ENCODE measurements at regions not wholly inside any gene's neighbourhood (a gene's known extent, or its start where the extent isn't known, plus 50 kb on each side); places are given as distances from the start of the nearest gene placed in this dataset.
"Not testable (repeated sequence)": the region's sequence is repeated elsewhere in the genome, so short reads cannot be mapped to it uniquely, and the experiment has no call there.

DNA sequence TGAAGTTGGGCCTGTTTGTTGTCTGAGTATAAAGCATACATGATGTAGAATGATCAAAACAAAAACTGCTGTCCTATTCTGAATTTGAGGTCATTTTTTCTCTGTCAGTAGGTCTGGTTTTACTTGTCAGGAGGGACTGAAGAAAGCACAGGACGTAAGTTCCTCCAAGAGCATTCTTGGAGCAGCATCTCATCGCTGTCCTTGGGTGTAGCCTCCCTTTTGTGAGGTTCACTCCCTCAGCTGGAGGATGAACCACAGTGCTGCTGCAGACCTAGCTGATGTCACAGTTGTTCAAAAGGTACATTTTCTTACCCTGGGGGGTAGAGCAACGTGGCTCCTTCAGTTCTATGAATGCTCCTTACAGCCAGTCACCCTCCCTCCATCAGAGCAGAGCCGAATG lies 490.0 kb upstream of the TBL1XR1 start:
- DNase-seq: no peak

DNA sequence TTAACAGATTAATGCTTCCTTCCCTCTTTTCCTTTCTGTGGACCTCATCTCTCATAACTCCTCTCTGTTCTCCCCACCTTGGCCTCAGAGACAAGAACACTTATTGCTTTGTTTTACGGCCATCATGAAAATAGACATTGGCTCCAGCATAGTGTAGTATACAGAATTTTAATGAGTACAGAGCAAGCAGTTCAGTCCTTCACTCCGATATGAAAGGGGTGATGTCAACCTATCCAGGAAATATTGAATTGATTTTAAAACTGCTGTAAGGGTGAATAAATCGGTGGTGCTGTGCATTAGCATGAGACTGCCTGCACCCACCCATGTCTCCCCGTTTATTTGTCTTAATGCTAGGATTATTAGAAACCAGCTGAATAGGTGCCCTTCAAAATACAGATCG lies 490.9 kb upstream of the TBL1XR1 start:
- DNase-seq: no peak

DNA sequence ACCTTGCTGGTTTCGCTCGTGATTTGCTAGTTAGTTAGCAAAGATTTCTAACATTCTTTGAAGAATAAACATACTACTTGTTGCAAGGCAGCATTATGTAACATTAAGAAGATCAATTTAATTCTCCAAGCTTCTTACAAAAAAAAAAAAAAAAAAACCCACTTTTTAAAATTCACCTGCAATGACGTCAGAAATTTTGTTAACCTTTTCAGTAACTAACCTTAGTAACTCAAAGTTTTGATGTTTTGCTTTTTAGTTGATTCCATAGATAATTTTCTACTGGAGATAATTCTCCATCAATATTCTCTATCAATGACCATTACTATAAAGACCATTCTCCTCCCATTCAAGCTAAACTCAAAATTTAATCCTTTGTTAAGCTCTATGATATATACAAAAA lies 491.8 kb upstream of the TBL1XR1 start:
- no peak for DNase-seq

DNA sequence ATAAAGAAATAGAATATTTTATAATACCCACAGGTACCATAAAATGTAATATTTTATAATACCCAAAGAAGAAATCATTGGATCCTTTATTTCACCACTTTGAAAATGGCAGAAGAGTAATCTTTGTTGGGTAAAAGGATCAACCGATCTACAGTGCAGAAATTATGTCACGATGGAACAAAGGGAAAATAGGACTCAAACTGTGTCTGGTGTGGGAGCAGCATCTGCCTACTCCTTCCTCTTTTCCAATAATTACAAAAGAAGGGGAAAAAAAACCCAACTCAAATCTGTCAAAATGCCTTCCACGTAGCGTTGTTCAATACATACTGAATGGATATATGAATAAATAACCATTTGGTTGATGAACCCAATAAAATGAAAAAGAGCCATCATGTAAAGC lies 492.6 kb upstream of the TBL1XR1 start:
- no peak for DNase-seq

DNA sequence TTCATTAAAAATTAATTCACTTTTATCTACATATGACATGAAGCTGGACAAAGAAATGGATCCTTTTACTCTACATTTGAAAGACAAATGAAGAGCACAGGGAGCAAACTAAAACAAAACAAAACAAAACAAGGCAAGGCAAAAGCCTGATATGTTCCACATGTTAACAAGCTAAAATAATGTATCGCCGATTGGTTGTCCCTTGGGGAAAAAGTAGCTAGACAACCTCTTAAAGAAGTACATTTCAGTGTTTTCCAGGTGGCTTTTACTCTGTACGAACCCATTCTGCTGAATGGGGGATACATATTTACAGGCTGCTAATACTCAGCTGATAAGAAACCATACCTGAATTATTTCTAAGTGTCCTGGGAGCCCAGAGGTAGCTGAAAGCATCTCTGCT lies 493.0 kb upstream of the TBL1XR1 start:
- DNase-seq: no peak

DNA sequence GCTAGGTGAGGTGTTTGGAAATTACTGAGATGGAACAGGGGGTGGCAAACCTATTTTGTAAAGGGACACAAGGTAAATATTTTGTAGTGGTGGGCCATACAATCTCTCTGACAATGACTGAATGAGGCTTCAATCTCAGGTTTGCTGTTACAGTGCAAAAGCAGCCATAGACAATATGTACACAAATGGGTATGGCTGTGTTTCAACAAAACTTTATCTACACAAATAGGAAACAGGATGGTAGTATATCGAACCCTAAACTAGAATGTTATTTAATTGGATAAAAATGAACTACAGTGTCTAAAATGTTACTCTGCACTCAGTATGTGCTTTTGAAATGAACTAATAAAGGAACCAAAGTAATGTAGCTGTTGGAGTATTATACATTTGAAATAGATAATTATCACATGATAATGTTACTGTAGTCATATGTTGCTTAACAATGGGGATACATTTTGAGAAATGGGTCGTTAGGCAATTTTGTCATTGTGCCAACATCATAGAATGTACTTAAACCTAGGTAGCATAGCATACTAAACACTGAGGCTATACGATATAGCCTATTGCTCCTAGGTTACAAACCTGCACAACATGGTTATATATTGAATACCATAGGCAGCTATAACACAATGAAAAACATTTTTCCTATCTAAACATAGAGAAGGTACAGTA lies 495.2 kb upstream of the TBL1XR1 start:
- no peak for DNase-seq

DNA sequence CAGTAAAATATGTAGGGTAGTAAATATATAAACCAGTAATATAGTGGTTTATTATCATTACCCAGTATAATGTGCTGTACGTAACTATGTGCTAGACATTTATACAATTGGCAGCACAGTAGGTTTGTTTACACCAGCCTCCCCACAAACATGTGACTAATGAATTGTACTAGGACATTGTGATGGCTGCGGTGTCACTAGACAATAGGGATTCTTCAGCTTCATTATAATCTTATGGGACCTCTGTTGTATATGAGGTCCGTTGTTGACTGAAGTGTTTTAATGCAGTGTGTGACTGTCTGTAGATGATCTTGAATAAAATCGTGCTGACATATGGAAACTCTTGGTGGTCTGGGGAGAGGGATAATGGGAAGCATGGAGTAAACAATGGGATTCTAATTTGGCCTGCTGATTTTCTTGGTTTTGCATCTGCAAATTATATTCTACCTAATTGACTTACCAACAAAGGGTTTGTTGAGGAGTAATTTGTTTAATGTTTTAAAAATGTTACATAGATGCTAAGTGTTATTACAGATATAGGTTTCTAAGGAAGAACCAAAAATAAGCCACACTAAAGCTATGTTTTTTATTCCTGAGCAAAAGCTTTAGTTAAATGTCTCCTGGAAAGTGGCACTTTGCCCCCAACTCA lies 496.5 kb upstream of the TBL1XR1 start:
- no peak for DNase-seq

DNA sequence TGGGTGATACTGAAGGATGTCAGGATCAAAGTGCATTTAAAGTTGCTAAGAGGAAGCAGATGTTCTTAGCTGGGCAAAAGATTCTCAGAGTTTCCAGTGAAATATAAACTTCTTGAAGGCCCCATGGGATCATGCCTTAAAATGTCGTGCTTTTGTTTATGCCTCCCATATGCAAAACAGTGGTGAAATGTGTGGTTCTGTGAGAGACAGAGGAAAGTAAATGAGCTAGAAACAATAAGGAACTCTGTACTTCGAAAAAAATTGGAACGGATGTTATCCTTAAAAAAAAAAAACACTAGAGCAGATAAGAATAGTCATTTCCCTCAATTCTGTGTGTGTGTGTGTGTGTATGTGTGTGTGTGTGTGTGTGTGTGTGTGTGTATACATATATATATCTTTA lies 497.0 kb upstream of the TBL1XR1 start:
- peak; percentile 88 to 92 for DNase-seq

DNA sequence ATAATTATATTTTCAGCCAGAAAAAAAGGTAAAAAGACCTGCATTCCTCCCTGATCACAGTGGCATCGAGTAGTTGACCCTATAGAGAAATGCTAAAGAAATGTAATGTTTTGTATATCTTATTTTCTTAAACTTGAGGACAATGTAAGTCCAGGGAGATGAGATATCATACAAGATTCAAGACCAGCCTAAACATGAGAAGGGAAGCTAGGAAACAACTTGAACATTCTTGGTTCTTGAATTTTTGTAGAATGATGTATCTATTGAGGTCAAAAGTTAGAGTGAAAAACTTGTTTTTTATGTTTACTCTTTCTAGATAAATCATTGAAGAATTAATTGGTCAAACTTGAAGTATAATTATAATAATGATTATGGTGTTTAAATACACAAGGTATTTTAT lies 497.7 kb upstream of the TBL1XR1 start:
- no peak for DNase-seq

DNA sequence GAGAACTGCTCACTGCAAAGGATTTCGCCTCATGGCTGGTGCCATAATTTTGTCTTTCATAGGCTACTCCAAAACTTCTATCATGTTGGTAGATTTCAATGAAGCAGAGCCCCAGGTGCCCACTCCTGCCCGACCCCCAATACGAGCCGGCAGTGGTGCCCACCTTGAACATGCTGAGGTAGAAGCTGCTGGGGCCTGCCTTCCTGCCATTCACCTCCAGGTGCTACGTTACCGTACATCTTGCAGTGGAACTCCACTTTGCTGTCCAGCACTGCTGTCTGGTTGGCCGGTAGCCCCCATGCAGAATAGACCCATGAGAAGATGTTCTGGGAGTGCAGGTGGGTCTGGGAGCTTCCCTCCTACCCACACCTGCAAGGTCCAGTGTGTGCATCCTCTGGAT lies 502.8 kb upstream of the TBL1XR1 start:
- no peak for DNase-seq

DNA sequence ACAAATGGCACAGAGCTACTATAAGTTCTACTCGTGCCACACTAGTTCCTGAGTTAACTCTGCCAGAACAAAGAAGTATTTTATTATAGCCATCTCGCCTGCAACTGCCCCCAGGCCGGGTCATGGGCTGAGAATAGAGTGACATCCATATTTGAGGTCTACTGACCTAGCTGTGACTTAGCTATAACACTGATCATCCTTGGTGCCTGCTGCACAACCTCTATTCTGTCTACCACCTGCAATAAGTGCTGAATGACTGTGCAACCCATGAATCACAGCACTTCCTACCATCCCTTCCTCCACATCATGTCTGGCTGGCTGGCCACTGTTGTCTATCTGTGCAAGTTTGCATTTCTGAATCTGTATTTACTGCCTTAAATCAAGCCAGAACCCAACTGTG lies 506.5 kb upstream of the TBL1XR1 start:
- DNase-seq: no peak

DNA sequence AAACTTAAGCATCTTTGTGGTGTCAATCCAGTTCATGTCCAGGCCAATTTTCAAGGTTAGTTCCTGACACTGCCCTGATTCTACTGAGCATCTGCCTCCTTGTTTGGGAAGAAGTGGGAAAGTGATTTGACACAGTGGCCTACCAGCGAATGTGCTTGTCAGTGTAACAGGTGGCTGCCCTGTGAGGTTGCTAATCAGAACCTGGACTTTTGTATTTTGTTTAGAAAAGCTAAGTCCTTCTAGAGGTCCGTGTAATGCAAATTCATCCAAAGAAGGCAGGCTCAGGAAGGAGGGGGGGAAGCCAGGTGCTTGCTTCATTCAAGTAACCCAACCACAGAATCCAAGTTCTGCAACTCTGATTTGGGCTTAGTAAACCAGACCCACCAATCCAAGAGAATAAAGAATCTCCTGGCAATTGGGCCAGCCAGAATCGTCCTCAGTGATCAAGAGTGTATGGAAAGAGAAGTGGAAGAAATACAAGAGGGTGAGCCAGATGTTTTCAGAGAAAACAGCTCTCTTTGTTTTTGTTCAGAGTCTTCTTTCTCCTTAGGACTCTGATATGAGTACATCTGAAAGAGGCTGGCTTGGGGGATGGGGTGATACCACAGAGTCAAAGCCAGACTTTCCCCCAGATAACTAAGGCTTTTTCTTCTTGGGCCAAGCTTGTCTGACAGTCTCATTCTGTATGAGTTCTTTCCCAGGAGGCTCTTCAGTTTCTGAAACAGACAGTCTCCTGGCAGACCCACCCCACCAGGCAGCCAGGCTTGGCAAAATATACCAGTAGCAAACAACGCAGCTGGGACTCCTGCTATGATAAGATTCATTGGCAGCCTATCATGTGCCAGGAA lies 508.9 kb upstream of the TBL1XR1 start:
- no peak for DNase-seq

DNA sequence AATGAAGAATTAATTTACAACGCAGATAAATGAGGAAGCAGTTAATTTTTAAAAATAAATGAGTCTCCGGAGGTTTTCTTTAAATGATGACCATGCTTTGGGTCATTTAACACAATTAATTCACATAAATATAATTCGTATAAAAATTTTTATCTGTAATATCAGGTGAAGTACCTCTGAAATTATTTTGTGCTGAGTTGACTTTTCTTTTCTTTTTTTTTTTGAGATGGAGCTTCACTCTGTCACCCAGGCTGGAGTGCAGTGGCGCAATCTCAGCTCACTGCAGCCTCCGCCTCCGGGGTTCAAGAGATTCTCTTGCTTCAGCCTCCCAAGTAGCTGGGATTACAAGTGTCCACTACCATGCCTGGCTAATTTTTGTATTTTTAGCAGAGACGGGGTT lies 512.2 kb upstream of the TBL1XR1 start:
- DNase-seq: not testable (repeated sequence)

DNA sequence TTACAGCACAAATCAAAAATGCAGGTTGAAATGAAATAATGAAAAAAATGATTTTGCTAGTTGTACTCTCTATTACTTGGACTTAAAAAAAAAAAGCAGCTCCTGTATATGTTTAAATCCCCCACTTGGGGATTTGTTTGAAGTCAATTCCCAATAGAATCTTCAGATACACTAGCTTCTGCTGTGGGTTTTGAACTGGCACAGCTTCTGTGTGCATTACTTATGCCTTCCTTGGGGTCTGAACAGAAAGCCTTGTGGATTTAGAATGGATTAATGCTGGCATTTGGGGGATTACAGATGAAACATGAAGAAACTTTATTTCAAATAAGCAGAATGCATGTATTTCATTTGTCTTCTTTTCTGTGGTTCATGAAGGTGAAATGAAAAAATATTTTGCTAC lies 513.2 kb upstream of the TBL1XR1 start:
- no peak for DNase-seq

DNA sequence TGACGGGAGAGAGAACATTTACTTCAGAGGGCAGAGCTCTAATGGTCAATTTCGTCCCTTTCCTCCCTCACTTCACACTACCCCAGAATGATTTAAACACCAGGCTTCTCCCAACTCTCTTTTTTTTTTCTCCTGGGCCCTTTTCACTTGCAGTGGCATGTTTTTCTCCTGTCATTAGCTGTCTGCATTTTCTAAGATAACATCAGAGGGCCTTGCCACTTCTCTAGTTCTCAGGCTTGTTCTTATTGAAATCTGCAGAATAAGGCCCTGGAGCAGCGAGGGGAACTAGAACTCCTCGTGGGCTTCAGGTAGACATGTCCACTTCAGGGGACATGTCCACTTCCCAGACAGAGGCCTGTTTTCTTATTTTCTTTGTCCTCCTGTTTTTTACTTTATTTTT lies 514.4 kb upstream of the TBL1XR1 start:
- DNase-seq: no peak

DNA sequence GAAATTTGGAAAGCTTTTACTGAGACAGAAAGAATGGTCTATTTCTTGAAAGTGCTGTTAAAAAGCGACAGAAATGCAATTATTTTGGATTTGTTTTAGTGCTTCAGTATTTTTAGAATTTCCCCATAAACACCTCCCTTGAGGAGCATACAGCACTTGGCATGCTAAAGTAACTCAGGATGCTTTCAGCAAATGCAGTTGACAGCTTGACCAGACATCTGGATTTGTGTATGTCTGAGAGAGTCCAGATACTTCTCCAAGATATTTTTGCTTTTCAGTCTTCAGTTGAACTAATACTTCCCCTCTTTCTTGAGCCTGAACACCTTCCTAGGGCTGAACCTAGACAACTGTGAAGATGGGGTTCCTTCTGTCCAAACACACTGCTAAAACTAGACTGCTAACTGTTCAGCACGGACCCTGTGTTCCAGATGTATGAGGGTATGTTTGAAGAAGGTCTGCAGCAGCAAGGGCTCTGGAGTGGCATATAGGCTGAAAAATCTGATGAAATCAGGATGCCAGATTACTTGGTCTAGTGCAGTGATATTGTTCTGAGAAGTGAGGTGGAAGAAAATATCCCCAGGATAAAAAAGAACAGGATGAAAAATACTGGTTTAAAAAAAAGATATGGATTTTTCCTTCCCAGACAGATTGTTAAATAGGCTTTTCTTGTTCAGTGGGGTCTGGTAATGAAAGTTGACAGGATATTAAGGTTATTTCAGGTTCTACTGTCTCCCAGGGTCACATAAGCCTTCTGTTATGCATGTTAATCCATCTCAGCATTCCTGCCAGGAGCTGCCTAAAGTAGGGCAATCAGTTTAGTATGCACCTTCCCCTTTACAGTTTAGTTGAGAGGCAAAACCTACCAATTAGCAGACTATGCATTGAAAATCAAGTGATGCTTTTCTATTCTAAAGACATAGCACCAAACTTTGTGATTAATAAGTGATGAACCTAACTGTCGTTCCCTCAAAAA lies 516.9 kb upstream of the TBL1XR1 start:
- no peak for DNase-seq

DNA sequence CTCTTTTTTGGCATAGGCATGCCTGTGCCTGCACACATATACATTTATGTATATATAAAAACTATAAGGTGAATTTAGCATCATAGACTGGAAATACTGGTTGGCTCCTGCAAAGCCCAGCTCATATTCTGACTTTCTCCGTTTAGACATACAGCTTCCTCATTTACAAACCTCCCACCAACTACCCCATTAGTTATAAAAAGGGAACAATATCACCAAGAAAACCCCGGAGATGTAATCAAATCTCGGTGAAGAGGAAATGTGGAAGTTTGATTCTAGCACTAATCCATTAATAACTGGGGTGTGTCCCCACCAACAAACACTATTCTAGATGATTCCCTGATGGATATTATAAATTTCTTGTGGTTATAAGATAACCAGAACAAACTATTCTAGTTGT lies 517.7 kb upstream of the TBL1XR1 start:
- peak; percentile 88 to 95 for DNase-seq

DNA sequence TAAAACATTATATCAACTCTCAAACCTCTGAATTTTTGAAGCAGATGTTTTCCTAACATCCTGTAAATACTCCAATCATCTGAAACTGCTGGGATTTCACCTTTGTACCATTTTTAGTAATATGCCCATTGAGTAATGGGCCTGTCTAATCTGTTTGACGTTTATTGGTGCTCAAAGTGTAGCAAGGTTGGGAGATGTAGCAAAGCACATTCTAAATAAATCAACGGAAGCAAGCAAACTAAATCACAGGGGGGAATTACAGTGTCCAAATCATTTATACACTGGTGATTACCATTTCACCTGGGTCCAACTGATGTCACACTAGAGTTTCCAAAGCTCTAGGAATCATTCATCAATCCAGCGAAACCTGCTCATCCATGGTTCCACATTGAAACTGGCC lies 518.7 kb upstream of the TBL1XR1 start:
- DNase-seq: no peak

DNA sequence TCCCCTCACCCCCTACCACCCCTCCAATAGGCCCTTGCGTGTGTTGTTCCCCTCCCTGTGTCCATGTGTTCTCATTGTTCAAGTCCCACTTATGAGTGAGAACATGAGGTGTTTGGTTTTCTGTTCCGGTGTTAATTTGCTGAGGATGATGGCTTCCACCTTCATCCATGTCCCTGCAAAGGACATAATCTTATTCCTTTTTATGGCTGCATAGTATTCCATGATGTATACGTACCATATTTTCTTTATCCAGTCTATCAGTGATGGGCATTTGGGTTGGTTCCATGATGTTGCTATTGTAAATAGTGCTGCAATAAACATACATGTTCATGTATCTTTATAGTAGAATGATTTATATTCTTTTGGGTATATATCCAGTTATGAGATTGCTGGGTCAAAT lies 523.6 kb upstream of the TBL1XR1 start:
- not testable (repeated sequence) for DNase-seq

DNA sequence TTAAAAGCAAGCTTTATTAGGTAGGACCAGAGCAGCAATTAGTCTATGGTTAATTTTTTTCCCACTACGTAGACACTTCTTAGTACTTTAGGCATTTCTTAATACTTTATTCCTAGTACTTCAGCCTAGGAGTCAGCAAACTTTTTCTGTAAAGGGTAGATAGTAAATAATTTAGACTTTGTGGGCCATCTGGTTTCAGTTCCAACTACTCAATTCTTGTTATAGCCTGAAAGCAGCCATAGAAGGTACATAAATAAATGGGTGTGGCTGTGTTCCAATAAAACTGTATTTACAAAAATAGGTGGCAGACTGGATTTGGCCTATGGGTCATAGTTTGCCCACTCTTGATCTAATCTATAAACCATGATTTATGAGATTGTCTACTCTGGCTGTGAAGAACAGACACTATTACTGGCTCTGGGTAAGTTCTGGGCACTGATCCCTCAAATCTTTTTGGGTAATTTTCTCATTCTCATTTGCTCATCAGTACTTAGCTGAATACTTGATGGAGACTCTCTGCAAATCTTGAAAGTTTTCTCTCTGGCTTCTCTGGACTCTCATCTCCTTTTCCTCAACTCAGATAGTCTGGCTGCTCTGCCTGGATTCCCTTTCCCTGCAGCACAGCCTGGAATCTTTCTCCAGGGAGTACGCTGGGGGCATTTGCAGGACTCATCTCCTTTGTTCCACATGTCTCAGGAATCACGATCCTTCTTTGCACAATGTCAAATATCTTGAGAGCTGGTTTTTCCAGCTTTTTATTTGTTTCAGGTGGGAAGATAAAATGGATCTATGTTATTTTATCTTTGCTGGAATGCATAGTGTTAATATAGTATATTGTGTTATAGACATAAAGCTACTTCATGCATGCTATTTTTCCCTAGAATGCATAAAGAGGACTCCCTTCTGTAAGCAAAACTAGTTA lies 524.8 kb upstream of the TBL1XR1 start:
- DNase-seq: no peak

DNA sequence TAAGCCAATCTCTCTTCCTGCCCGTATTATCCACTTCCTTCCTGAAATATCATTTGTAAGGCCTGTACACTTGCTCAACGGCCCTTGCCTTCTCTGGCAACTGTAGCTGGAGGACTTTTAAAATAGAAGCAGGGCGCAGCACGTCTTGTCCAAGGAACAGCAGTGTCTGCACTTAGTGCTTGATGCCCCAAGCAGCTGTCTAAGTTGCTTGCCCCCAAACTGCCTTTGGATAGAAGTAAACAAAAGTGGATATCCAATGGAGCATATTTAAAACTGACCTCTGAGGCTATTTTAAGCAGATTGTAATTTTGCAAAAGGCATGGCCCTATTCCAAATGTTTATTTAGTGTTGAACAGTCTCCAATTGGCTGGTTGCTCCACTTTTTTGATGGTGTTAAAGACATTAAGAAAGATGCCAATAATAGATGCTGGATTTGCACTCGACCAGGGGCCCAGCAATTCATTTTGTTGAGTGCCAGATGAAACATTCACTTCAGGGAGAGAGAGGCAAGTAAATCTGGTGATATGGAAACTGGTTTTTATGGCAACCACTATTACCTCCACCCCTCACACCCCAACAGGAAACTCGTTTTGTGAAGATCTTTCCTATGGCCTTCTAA lies 526.8 kb upstream of the TBL1XR1 start:
- DNase-seq: peak; percentile 98

Measured in Kasumi-1 (cell line).